VCaP (cell line): ENCODE measurements at regions not wholly inside any gene's neighbourhood (a gene's known extent, or its start where the extent isn't known, plus 50 kb on each side); places are given as distances from the start of the nearest gene placed in this dataset.

Experiments used
- H3K27ac ChIP-seq: fragments of 450-650 bp; 2 replicates; pipeline ENCODE4 v1.5.1; 2017
- CTCF ChIP-seq: fragments of 450-650 bp; conservative IDR thresholded peaks from 2 replicates; pipeline ENCODE4 v1.5.1; 2017; ENCODE audit warnings: mild to moderate bottlenecking, moderate library complexity

GRCh38 chr2:4828682-4829374, 863.4 kb upstream of the SOX11 start:
- TF ChIP-seq CTCF, result no peak

DNA sequence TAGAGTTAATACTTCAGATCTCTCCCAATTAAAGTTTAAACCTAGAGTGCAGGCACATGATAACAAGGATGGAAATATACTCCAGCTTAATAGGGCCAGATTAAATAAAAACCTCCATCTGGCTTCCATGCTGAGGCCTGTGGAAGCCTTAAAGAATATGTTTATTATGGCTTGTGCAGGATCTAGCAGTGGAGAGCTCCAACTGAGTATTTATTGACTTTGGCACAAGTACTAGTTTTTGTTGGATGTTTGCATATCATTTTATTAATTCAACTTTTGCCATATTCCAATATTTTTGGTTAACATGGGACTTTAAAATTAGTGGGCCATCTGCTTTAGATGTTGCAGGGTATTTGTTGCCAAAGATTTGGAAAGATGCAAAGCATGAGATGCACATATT, 860.4 kb upstream of the SOX11 start:
- no peak for TF ChIP-seq CTCF

More at GRCh38 chr2:4828682-4829374, 863.4 kb upstream of the SOX11 start:
- H3K27ac ChIP-seq, result no peak overlapping the region

GRCh38 chr2:4832642-4833041, 859.5 kb upstream of the SOX11 start:
- TF ChIP-seq CTCF, result no peak

More for the DNA sequence above, 860.4 kb upstream of the SOX11 start:
- H3K27ac ChIP-seq, result peak overlapping the region; percentile 26; the same call in 1 of the 2 replicates

GRCh38 chr2:4838626-4839025, 853.6 kb upstream of the SOX11 start:
- TF ChIP-seq CTCF, result no peak
- no peak overlapping the region for H3K27ac ChIP-seq

More at GRCh38 chr2:4832642-4833041, 859.5 kb upstream of the SOX11 start:
- no peak overlapping the region for H3K27ac ChIP-seq

DNA sequence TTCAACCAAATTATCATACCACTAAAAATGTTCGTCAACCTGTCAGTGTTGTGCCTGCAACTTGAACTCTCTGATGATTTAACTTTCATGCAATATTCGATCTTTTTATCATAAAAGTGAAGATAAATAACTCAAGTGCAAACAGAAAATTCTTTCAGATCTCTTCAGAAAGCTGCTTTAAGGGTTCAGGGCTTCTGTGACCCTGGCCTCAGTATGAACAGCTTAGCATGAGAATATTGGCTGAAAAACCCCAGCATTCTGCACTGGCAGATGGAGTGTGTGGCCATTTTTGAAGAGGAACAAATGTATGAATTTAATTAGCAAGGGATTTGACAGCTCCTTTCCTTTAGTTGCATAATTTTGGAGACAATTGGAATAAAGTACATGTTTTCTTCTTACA, 851.4 kb upstream of the SOX11 start:
- H3K27ac ChIP-seq, result no peak overlapping the region
- no peak for TF ChIP-seq CTCF

GRCh38 chr2:4844881-4845280, 847.3 kb upstream of the SOX11 start:
- H3K27ac ChIP-seq, result no peak overlapping the region
- no peak for TF ChIP-seq CTCF

- no peak for TF ChIP-seq CTCF
- H3K27ac ChIP-seq, result no peak overlapping the region
Measured at GRCh38 chr2:4862031-4862430, 830.2 kb upstream of the SOX11 start.
